Activated CD4-positive, alpha-beta T cell treated with anti-CD3 and anti-CD28 coated beads, Interleukin-2, amount 50 U/mL, for 24 hours (primary cell): ENCODE measurements at regions not wholly inside any gene's neighbourhood (a gene's known extent, or its start where the extent isn't known, plus 50 kb on each side); places are given as distances from the start of the nearest gene placed in this dataset.

ENCODE experiments used
- DNase-seq, 2 donors: peaks; one replicate each; pipeline ENCODE4 v3.0.0-alpha.2; 2020; ENCODE audit warnings: low read depth in 1 of 2, low spot score in 1 of 2

DNA sequence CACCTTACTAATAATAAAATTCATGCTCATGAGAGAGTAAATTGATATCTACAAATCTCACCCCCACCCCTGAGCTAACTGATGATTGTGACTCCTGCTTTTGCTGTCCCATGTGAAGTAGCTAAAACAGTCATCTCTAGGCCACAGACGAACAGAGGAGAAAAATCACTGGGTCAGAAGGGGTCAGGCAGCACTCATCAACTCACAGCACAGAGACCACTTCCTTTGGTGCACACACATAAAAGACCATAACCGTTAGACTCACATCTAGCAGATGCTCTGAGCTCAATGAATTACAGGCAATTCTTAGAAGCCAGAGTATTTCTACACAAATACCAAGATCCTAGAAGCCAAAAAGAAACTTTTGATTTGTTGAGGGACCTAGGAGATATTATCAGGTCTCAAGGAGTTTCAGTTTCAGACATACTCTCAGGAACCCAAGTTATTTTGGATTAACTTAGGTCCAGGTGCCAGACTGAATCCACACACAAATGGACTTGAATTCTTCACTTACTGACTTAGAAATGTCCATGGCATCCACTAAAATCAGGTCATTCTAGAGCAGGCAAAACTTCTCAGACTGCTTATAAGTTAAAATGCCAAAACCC lies 65.0 kb upstream of the TES start:
- DNase-seq: no peak

GRCh38 chr7:116148108-116148507 lies 62.2 kb upstream of the TES start:
- no peak for DNase-seq

DNA sequence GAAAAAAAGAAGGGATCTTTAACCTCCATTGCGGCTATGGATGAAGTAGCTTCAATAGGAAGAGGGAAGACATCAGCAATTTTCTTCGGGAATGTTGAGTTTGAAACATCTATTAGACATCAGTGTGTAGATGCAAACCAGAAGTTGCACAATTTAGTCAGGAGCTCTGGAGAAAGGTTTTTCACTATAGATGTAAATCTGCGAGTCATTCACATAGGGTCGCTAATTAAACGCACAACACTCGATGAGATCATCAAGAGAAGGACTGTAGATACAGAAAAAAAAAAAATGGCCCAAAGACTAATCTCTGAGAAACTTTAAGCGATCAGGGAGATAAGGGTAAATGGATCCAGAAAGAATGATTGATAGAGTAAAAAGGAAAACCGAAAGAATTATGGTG lies 61.7 kb upstream of the TES start:
- DNase-seq: no peak

DNA sequence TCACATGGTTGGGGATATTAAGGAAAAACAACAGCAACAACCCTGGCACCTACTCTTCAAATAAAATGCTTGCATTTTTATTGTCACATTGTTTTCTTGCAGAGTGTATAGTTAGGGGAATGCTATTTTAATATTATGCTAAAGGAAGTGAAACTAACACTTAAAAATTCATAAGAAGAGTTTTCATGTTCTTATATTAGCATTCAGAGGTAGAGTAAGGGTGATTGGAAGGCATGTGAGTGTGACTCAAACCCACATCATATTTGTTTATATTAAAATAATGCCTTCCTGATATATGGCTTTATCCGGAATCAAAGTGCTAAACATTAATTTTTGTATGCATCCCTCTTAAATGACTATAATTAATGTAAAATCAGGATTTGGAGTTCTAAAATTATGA lies 59.8 kb upstream of the TES start:
- no peak for DNase-seq

- DNase-seq: no peak
These were observed 58.1 kb upstream of the TES start for GRCh38 chr7:116152276-116152675.

- DNase-seq: no peak
These were observed 57.3 kb upstream of the TES start for GRCh38 chr7:116153050-116153449.

GRCh38 chr7:116159711-116160110 lies 50.6 kb upstream of the TES start:
- DNase-seq: no peak
